Mesendoderm (in vitro differentiated cells): ENCODE measurements at regions not wholly inside any gene's neighbourhood (a gene's known extent, or its start where the extent isn't known, plus 50 kb on each side); places are given as distances from the start of the nearest gene placed in this dataset.
"Not testable (repeated sequence)": the region's sequence is repeated elsewhere in the genome, so short reads cannot be mapped to it uniquely, and the experiment has no call there.

Experiments
- DNase-seq: peaks from one replicate; pipeline ENCODE4 v3.0.0; 2013
- H2AK5ac ChIP-seq: 2 replicates; pipeline ENCODE4 v1.6.1; 2013; ENCODE audit warnings: low read length, inconsistent platforms
- H2BK120ac ChIP-seq: 2 replicates; pipeline ENCODE4 v1.6.1; 2013; ENCODE audit warnings: low read depth, mild to moderate bottlenecking, low read length, moderate library complexity, mixed read lengths
- H2BK15ac ChIP-seq: replicated peaks from 2 replicates; pipeline ENCODE4 v1.6.1; 2013; ENCODE audit warnings: low read depth, mild to moderate bottlenecking, moderate library complexity
- H2BK5ac ChIP-seq: 2 replicates; pipeline ENCODE4 v1.6.1; 2013; ENCODE audit warnings: low read length, inconsistent platforms
- H3K18ac ChIP-seq: 2 replicates; pipeline ENCODE4 v1.6.1; 2013; ENCODE audit warnings: mild to moderate bottlenecking, low read length, mixed read lengths
- H3K23ac ChIP-seq: one replicate; pipeline ENCODE4 v1.6.1; 2013; ENCODE audit warnings: low read length
- H3K27ac ChIP-seq: 2 replicates; pipeline ENCODE4 v1.5.1; 2013; ENCODE audit warnings: low read depth, mild to moderate bottlenecking, inconsistent platforms, low read length, moderate library complexity
- H3K27me3 ChIP-seq: 2 replicates; pipeline ENCODE4 v1.6.1; 2013; ENCODE audit warnings: low read length, control low read depth, mild to moderate bottlenecking, inconsistent platforms; ENCODE audit not compliant: insufficient read depth, poor library complexity
- H3K36me3 ChIP-seq: 2 replicates; pipeline ENCODE4 v1.6.1; 2013; ENCODE audit warnings: low read length, inconsistent platforms; ENCODE audit not compliant: control insufficient read depth, insufficient read depth
- H3K4ac ChIP-seq: one replicate; pipeline ENCODE4 v1.6.1; 2013; ENCODE audit warnings: low read depth, mild to moderate bottlenecking, low read length, moderate library complexity
- H3K4me1 ChIP-seq: 2 replicates; pipeline ENCODE4 v1.6.1; 2013; ENCODE audit warnings: low read depth, low read length, inconsistent platforms; ENCODE audit not compliant: control insufficient read depth
- H3K4me2 ChIP-seq: 2 replicates; pipeline ENCODE4 v1.6.1; 2013; ENCODE audit warnings: low read length
- H3K4me3 ChIP-seq: 2 replicates; pipeline ENCODE4 v1.5.1; 2013; ENCODE audit warnings: mild to moderate bottlenecking, low read length
- H3K56ac ChIP-seq: one replicate; pipeline ENCODE4 v1.6.1; 2013; ENCODE audit warnings: low read length
- H3K79me1 ChIP-seq: 2 replicates; pipeline ENCODE4 v1.6.1; 2013; ENCODE audit warnings: low read length, inconsistent platforms
- H3K79me2 ChIP-seq: 2 replicates; pipeline ENCODE4 v1.6.1; 2013; ENCODE audit warnings: mild to moderate bottlenecking, low read length; ENCODE audit not compliant: control insufficient read depth, insufficient read depth
- H3K9ac ChIP-seq: 2 replicates; pipeline ENCODE4 v1.6.1; 2013; ENCODE audit warnings: low read length, inconsistent platforms
- H4K5ac ChIP-seq: one replicate; pipeline ENCODE4 v1.6.1; 2013; ENCODE audit warnings: low read length
- H4K8ac ChIP-seq: one replicate; pipeline ENCODE4 v1.6.1; 2013; ENCODE audit warnings: low read depth, mild to moderate bottlenecking, control low read depth, low read length, moderate library complexity
- WGBS: extraction: QIAGEN DNeasy Blood & Tissue Kit; methylation state at CpG from one replicate; pipeline ENCODE4 v1.1.7; 2013; ENCODE audit warnings: low lambda C conversion rate, missing lambda C conversion rate; ENCODE audit not compliant: insufficient coverage; ENCODE audit errors: extremely low coverage; 5-methylcytosine and 5-hydroxymethylcytosine counted together

DNA sequence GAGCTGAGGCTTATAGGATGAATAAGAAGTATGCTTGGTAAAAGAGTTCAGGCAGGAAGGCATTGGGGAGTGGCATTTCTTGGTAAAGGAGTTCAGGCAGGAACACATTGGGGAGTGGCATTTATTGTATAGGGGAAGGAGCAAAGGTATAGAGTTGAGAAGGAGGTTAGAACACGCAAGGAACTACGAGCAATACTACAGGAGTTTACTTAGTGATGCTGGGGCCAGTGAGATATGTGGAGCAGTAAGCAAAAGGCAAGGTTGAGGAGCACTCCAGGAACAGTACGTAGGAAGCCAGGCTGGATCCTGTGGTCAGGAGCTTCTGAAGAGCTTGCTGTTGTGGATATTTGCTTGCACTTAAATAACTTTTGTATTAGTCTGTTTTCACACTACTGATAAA, 202.2 kb upstream of the POMZP3 start:
- not testable (repeated sequence) for H3K18ac ChIP-seq, H3K4me1 ChIP-seq, H3K27me3 ChIP-seq, H2BK120ac ChIP-seq, H3K36me3 ChIP-seq, H3K9ac ChIP-seq, H2BK15ac ChIP-seq, H3K79me1 ChIP-seq, DNase-seq, H3K4me3 ChIP-seq, H4K8ac ChIP-seq, H3K56ac ChIP-seq, H3K23ac ChIP-seq, H3K4me2 ChIP-seq, H3K27ac ChIP-seq, H4K5ac ChIP-seq, H2BK5ac ChIP-seq, H3K79me2 ChIP-seq, H3K4ac ChIP-seq, H2AK5ac ChIP-seq
- no CpG with 5 or more reads among the region's 3 CpGs for WGBS

DNA sequence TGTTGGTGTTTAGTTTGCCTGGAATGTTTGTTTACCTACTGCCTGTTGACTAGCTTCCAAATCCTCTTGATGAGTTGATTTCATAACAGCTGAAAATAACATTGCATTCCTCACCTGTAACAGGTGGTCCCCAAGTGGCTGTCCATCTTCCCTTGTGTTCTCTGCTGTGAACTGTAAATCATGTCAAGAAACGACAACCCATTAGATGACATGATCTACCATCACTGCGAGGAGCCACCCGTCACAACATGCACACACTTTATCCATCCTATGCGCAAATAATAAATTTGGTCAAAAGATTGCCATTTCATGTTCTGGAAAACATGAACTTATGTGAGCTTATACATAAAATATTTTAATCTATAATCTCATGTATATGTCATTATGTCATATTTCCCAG, 199.1 kb upstream of the POMZP3 start:
- not testable (repeated sequence) for H2AK5ac ChIP-seq, H3K27me3 ChIP-seq, H3K18ac ChIP-seq, H3K4me2 ChIP-seq, H3K4ac ChIP-seq, H4K8ac ChIP-seq, H3K4me1 ChIP-seq, H3K56ac ChIP-seq, H3K23ac ChIP-seq, H3K79me1 ChIP-seq, H2BK15ac ChIP-seq, H3K4me3 ChIP-seq, DNase-seq, H4K5ac ChIP-seq, H2BK5ac ChIP-seq, H3K79me2 ChIP-seq, H3K9ac ChIP-seq, H2BK120ac ChIP-seq, H3K36me3 ChIP-seq, H3K27ac ChIP-seq
- no CpG with 5 or more reads among the region's 4 CpGs for WGBS

DNA sequence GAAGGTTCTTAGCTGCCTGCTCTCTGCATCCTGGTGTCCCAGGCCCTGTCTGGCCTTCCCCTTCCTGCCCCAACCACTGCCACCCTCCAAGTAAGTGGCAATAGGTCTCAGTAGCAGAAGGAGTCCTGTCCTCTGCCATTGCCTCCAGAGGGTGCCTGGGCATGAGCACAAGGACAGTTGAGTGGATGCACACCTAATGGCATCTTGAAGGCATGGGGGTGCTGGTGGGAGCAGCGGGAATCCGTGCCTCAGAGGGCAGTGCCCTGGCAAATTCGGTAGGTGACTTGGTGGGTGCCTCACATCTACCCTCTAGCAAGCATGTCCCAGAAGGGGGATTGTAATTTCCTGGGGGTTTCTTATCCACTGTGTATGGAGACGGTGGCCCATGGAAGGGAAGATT, 182.8 kb upstream of the POMZP3 start:
- H4K5ac ChIP-seq, H2BK15ac ChIP-seq, H3K4me3 ChIP-seq, H2BK5ac ChIP-seq, H3K27ac ChIP-seq, H3K18ac ChIP-seq, H3K4me1 ChIP-seq, H2AK5ac ChIP-seq, DNase-seq, H3K27me3 ChIP-seq, H4K8ac ChIP-seq, H3K56ac ChIP-seq, H3K79me2 ChIP-seq, H3K4me2 ChIP-seq, H3K36me3 ChIP-seq, H3K23ac ChIP-seq, H3K9ac ChIP-seq, H3K79me1 ChIP-seq, H2BK120ac ChIP-seq, H3K4ac ChIP-seq: not testable (repeated sequence)
- no CpG with 5 or more reads among the region's 4 CpGs for WGBS

DNA sequence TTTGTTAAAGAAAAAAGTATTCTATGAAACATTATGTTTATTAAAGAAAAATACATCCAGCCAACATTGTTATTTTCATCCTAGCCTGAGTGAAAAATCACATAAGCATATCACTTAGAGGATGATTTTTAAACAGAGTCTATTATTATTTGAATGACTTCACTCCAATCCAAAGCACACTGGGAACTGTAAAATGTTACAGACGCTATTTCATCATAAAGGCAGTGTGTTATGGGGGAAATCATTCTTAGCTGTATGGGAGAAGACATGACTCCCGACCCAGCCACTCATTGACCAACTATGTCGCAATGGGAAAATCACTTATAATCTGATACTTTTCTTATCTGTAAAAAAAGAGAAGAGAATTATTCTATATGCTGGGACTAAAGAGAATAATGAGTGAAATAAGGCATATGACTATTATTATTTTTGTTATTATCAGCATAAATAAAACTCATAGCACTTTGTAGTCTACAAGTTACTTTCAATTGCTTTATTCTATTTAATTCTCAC, 180.6 kb upstream of the POMZP3 start:
- H3K79me1 ChIP-seq, H3K79me2 ChIP-seq, H2BK5ac ChIP-seq, H4K5ac ChIP-seq, H3K23ac ChIP-seq, H3K4me1 ChIP-seq, H2BK15ac ChIP-seq, H4K8ac ChIP-seq, H2BK120ac ChIP-seq, H3K9ac ChIP-seq, H3K27ac ChIP-seq, H3K27me3 ChIP-seq, DNase-seq, H2AK5ac ChIP-seq, H3K4me2 ChIP-seq, H3K4me3 ChIP-seq, H3K56ac ChIP-seq, H3K36me3 ChIP-seq, H3K18ac ChIP-seq, H3K4ac ChIP-seq: not testable (repeated sequence)
- no CpG with 5 or more reads among the region's 3 CpGs for WGBS

DNA sequence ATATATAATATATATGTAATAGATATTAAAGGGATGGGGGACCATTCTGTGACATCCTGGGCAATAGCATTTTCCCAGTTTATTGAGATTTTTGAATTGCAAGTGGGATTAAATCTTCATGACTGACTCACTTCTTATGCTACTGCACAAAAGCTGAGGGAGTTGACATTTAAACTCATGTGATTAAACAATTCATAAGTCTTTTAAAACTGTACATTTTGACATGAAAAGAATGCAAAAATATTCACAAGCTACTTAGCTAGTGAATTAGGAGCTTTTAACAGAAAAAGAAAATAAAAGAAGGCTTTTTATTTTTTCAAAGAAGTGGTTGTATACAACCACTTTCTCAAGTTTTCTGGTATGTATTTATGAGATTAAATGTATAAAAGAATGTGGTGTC, 179.4 kb upstream of the POMZP3 start:
- H3K4ac ChIP-seq, H3K79me2 ChIP-seq, H3K4me1 ChIP-seq, DNase-seq, H3K23ac ChIP-seq, H3K27me3 ChIP-seq, H3K27ac ChIP-seq, H4K8ac ChIP-seq, H2BK15ac ChIP-seq, H3K18ac ChIP-seq, H3K9ac ChIP-seq, H3K79me1 ChIP-seq, H3K36me3 ChIP-seq, H3K4me2 ChIP-seq, H4K5ac ChIP-seq, H3K56ac ChIP-seq, H2AK5ac ChIP-seq, H3K4me3 ChIP-seq, H2BK5ac ChIP-seq, H2BK120ac ChIP-seq: not testable (repeated sequence)

DNA sequence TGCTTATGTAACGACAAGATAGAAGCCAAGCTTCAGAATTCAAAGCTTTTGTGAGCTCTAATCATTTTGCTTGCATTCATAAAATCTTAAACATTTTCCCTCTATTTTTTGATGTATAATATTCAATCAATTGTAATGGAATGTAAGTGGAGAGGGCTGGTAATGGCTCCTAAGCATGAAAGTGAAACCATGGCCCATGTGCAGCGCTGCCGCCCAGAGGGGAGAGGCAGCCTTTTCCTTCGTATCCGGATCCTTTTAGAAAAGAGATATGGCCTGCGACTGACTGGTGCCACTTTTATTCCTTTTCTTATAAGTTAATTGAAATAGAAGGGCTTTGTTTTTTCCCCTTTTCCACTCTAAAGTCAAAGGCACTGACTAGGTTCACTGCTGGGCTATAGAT, 178.9 kb upstream of the POMZP3 start:
- H2BK120ac ChIP-seq, DNase-seq, H3K4me2 ChIP-seq, H3K56ac ChIP-seq, H2BK5ac ChIP-seq, H3K9ac ChIP-seq, H3K27ac ChIP-seq, H3K23ac ChIP-seq, H2AK5ac ChIP-seq, H3K4me1 ChIP-seq, H3K79me1 ChIP-seq, H3K79me2 ChIP-seq, H3K18ac ChIP-seq, H3K4me3 ChIP-seq, H3K36me3 ChIP-seq, H4K5ac ChIP-seq, H4K8ac ChIP-seq, H3K27me3 ChIP-seq, H2BK15ac ChIP-seq, H3K4ac ChIP-seq: not testable (repeated sequence)
- WGBS: no CpG with 5 or more reads among the region's 6 CpGs
